Esophagus squamous epithelium (tissue), 5 donors: ENCODE measurements at regions not wholly inside any gene's neighbourhood (a gene's known extent, or its start where the extent isn't known, plus 50 kb on each side); places are given as distances from the start of the nearest gene placed in this dataset.
"Not testable (repeated sequence)": the region's sequence is repeated elsewhere in the genome, so short reads cannot be mapped to it uniquely, and the experiment has no call there.

ENCODE experiments used
- DNase-seq: peaks from one replicate; lab custom pipeline; 2025; lab: John Stamatoyannopoulos, UW
- H3K27ac ChIP-seq, 4 donors: fragments of 200-600 bp; sonication (generic); one replicate each; pipeline ENCODE4 v1.5.1; 2016 to 2019; ENCODE audit warnings: mild to moderate bottlenecking in 1 of 4
- H3K27me3 ChIP-seq, 4 donors: fragments of 200-600 bp; sonication (generic); 1 replicate in 3 of 4; 2 replicates in 1 of 4; pipeline versions ENCODE4 v1.5.1 to v1.6.0; 2017 to 2021; ENCODE audit warnings: antibody characterized with exemption in 1 of 4
- H3K36me3 ChIP-seq, 3 donors: fragments of 200-600 bp; sonication (generic); one replicate each; pipeline ENCODE4 v1.5.1; 2016 to 2019
- H3K4me1 ChIP-seq, 3 donors: fragments of 200-600 bp; sonication (generic); one replicate each; pipeline ENCODE4 v1.5.1; 2017 to 2019
- H3K4me3 ChIP-seq, 4 donors: fragments of 200-600 bp; sonication (generic); 1 replicate in 3 of 4; 2 replicates in 1 of 4; pipeline ENCODE4 v1.5.1; 2016 to 2019; ENCODE audit warnings: mild to moderate bottlenecking in 2 of 4, moderate library complexity in 1 of 4
- H3K9me3 ChIP-seq, 3 donors: fragments of 200-600 bp; sonication (generic); one replicate each; pipeline ENCODE4 v1.5.1; 2016 to 2019
- CTCF ChIP-seq, 6 experiments: fragments of 450-650 bp in 4 of 6; fragments of 200-600 bp in 2 of 6; sonication (generic) in 2 of 6; IDR thresholded peaks; one replicate each; pipeline ENCODE4 v1.5.1; 2016 to 2019; ENCODE audit warnings: antibody characterized with exemption in 6 of 6, mild to moderate bottlenecking in 4 of 6, moderate library complexity in 4 of 6
- POLR2A ChIP-seq, 4 donors: fragments of 450-650 bp; IDR thresholded peaks; one replicate each; pipeline ENCODE4 v1.6.1; 2017; ENCODE audit warnings: antibody characterized with exemption in 4 of 4, mild to moderate bottlenecking in 4 of 4, moderate library complexity in 3 of 4
- WGBS, 2 donors: methylation state at CpG; one replicate each; pipeline ENCODE4 v1.1.5; 2018; 5-methylcytosine and 5-hydroxymethylcytosine counted together
- intact Hi-C: fragments of 100-400 bp; cut with DNase I; formaldehyde crosslinking; loops from one replicate; pipeline ENCODE4 v1.15.0; 2022
- donor health status: DM: yes; HTN: yes; CAD: no.

- WGBS, 2 donors: 92 to 97% methylated on average over 3 of the region's 3 CpGs
- Histone ChIP-seq H3K4me1 (no peaks in the 10 kb centered on the region), H3K9me3 (no peaks in the 10 kb centered on the region), H3K4me3 (no peak overlapping the region), H3K27ac (no peak overlapping the region), H3K27me3 (no peaks in the 10 kb centered on the region), H3K36me3 (no peaks in the 10 kb centered on the region)
- TF ChIP-seq CTCF (IDR thresholded peaks at IDR 0.05) (no peak), POLR2A (IDR thresholded peaks at IDR 0.05) (no peak)
- DNase-seq: no peak
- intact Hi-C loops: no loop called here
Measured at GRCh38 chr3:29011966-29012365, 268.9 kb upstream of the RBMS3 start.

- Histone ChIP-seq H3K36me3 (no peaks in the 10 kb centered on the region), H3K9me3 (no peaks in the 10 kb centered on the region), H3K4me3 (no peak overlapping the region), H3K27ac (no peak overlapping the region), H3K4me1 (no peaks in the 10 kb centered on the region), H3K27me3 (no peaks in the 10 kb centered on the region)
- no peak for TF ChIP-seq POLR2A (IDR thresholded peaks at IDR 0.05)
- TF ChIP-seq CTCF (IDR thresholded peaks at IDR 0.05): no peak
- no peak for DNase-seq
- intact Hi-C loops: no loop called here
- WGBS, 2 donors: 63 to 100% methylated on average over 1 of the region's 1 CpG
Measured at GRCh38 chr3:29022976-29023375, 257.9 kb upstream of the RBMS3 start.

DNA sequence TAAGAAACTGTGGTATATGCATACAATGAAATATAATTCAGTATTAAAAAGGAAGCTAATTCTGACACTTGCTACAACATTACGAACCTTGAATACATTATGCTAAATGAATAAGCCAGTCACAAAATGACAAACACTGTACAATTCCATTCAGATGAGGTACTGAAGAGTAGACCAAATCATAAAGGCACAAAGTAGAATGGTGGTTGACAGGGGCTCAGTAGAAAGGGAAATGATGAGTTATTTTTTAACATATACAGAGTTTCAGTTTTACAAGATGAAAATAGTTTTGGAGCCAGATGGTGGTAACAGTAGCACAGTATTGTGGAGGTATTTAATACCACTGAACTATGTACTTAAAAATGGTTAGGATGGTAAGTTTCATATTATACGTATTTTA, 254.6 kb upstream of the RBMS3 start:
- Histone ChIP-seq H3K27me3 (no peaks in the 10 kb centered on the region), H3K36me3 (no peaks in the 10 kb centered on the region), H3K4me1 (no peaks in the 10 kb centered on the region), H3K4me3 (no peak overlapping the region), H3K9me3 (no peaks in the 10 kb centered on the region), H3K27ac (no peak overlapping the region)
- DNase-seq: no peak
- intact Hi-C loops: no loop called here
- 71 to 87% methylated on average over 2 of the region's 2 CpGs for WGBS, 2 donors
- TF ChIP-seq POLR2A (IDR thresholded peaks at IDR 0.05) (no peak), CTCF (IDR thresholded peaks at IDR 0.05) (no peak)

- intact Hi-C loops: no loop called here
- no peaks in the 10 kb centered on the region for H3K9me3 ChIP-seq
- no peak for DNase-seq
- no peaks in the 10 kb centered on the region for H3K27me3 ChIP-seq
- 35 to 37% methylated on average over 3 of the region's 3 CpGs for WGBS, 2 donors
- H3K4me1 ChIP-seq: no peaks in the 10 kb centered on the region
- no peak overlapping the region for H3K4me3 ChIP-seq
- TF ChIP-seq CTCF (IDR thresholded peaks at IDR 0.05) (no peak), POLR2A (IDR thresholded peaks at IDR 0.05) (no peak)
- no peak overlapping the region for H3K27ac ChIP-seq
- H3K36me3 ChIP-seq: no peaks in the 10 kb centered on the region
Measured at GRCh38 chr3:29026959-29027358, 253.9 kb upstream of the RBMS3 start.

- H3K27ac ChIP-seq, H3K4me1 ChIP-seq, H3K9me3 ChIP-seq, H3K36me3 ChIP-seq, DNase-seq, H3K4me3 ChIP-seq, intact Hi-C loops, H3K27me3 ChIP-seq: not testable (repeated sequence)
- 71 to 79% methylated on average over 2 of the region's 2 CpGs for WGBS, 2 donors
Measured at GRCh38 chr3:29031175-29031574, 249.7 kb upstream of the RBMS3 start.

- Histone ChIP-seq H3K9me3 (no peaks in the 10 kb centered on the region), H3K4me3 (no peak overlapping the region), H3K27me3 (no peaks in the 10 kb centered on the region), H3K27ac (no peak overlapping the region), H3K4me1 (no peaks in the 10 kb centered on the region), H3K36me3 (no peaks in the 10 kb centered on the region)
- WGBS, 2 donors: 90 to 92% methylated on average over 3 of the region's 3 CpGs
- DNase-seq: no peak
- intact Hi-C loops: no loop called here
- TF ChIP-seq CTCF (IDR thresholded peaks at IDR 0.05) (no peak), POLR2A (IDR thresholded peaks at IDR 0.05) (no peak)
Measured at GRCh38 chr3:29033511-29033910, 247.4 kb upstream of the RBMS3 start.
